Keratinocyte (primary cell): ENCODE measurements at regions not wholly inside any gene's neighbourhood (a gene's known extent, or its start where the extent isn't known, plus 50 kb on each side); places are given as distances from the start of the nearest gene placed in this dataset.

Experiments used
- DNase-seq: peaks from one replicate; pipeline ENCODE4 v3.0.0-alpha.2; 2011; ENCODE audit warnings: low read depth, missing footprints, low spot score
- FAIRE-seq: peaks from 2 replicates; lab custom pipeline; 2011; peaks lifted over from hg19 to GRCh38; lab: Jason Lieb, UNC
- H2AFZ ChIP-seq: 2 replicates; pipeline ENCODE4 v1.6.0; 2012; ENCODE audit warnings: low read length, control low read depth, inconsistent platforms; ENCODE audit not compliant: control insufficient read depth
- H3K27ac ChIP-seq: 2 replicates; pipeline ENCODE4 v1.5.1; 2011; ENCODE audit warnings: low read length; ENCODE audit not compliant: control insufficient read depth, insufficient read depth
- H3K27me3 ChIP-seq: 3 replicates; pipeline ENCODE4 v1.6.0; 2011; ENCODE audit warnings: low read length; ENCODE audit not compliant: control insufficient read depth, insufficient read depth; ENCODE audit errors: extremely low read depth
- H3K36me3 ChIP-seq, 2 experiments: 2 replicates in 1 of 2; 3 replicates in 1 of 2; pipeline ENCODE4 v1.5.1; 2011; ENCODE audit warnings: low read length in 2 of 2, mild to moderate bottlenecking in 1 of 2; ENCODE audit not compliant: control insufficient read depth in 2 of 2, insufficient read depth in 2 of 2; ENCODE audit errors: extremely low read depth in 1 of 2
- H3K4me1 ChIP-seq: 3 replicates; pipeline ENCODE4 v1.5.1; 2011; ENCODE audit warnings: low read length; ENCODE audit not compliant: control insufficient read depth, insufficient read depth; ENCODE audit errors: extremely low read depth
- H3K4me2 ChIP-seq: 3 replicates; pipeline ENCODE4 v1.6.0; 2011; ENCODE audit warnings: low read depth, low read length; ENCODE audit not compliant: control insufficient read depth, insufficient read depth; ENCODE audit errors: extremely low read depth
- H3K4me3 ChIP-seq, 3 experiments: fragments of 200-600 bp in 1 of 3; sonication (generic) in 1 of 3; 2 replicates in 2 of 3; 3 replicates in 1 of 3; pipeline ENCODE4 v1.5.1; 2011 to 2016; ENCODE audit warnings: low read length in 3 of 3, mild to moderate bottlenecking in 3 of 3, control low read depth in 2 of 3, inconsistent platforms in 1 of 3, low read depth in 1 of 3, mixed read lengths in 1 of 3, mixed run types in 1 of 3, moderate library complexity in 1 of 3; ENCODE audit not compliant: control insufficient read depth in 2 of 3, insufficient read depth in 2 of 3; ENCODE audit errors: extremely low read depth in 1 of 3
- H3K79me2 ChIP-seq: 2 replicates; pipeline ENCODE4 v1.6.0; 2012; ENCODE audit warnings: low read length; ENCODE audit not compliant: control insufficient read depth, insufficient read depth
- H3K9ac ChIP-seq: 3 replicates; pipeline ENCODE4 v1.6.0; 2011; ENCODE audit warnings: low read length; ENCODE audit not compliant: control insufficient read depth, insufficient read depth; ENCODE audit errors: extremely low read depth
- H3K9me1 ChIP-seq: 3 replicates; pipeline ENCODE4 v1.6.0; 2011; ENCODE audit warnings: low read length; ENCODE audit not compliant: control insufficient read depth, insufficient read depth; ENCODE audit errors: extremely low read depth
- H3K9me3 ChIP-seq: 2 replicates; pipeline ENCODE4 v1.5.1; 2012; ENCODE audit warnings: low read depth, low read length; ENCODE audit not compliant: control insufficient read depth
- H4K20me1 ChIP-seq: 3 replicates; pipeline ENCODE4 v1.6.0; 2011; ENCODE audit warnings: low read length; ENCODE audit not compliant: control insufficient read depth, insufficient read depth; ENCODE audit errors: extremely low read depth
- EZH2 ChIP-seq: IDR thresholded peaks from one replicate; pipeline ENCODE4 v1.6.1; 2012; ENCODE audit warnings: inconsistent platforms, mild to moderate bottlenecking, low read length, moderate library complexity
- dilution Hi-C: fragments of 300-500 bp; cut with MboI; formaldehyde crosslinking; loops from one replicate; pipeline ENCODE4 v1.7.0; 2020; ENCODE audit warnings: low sequenced_read_pairs; ENCODE audit not compliant: extremely low pct_ligation_motif_present
- TF ChIP-seq, protein P1 (sequence below), 3 experiments: IDR thresholded peaks in 1 of 3; conservative IDR thresholded peaks in 1 of 3; optimal IDR thresholded peaks in 1 of 3; 2 replicates in 2 of 3; 3 replicates in 1 of 3; pipeline versions ENCODE3 to v1.5.1; 2011; ENCODE audit warnings: low read length in 3 of 3, mild to moderate bottlenecking in 3 of 3, moderate library complexity in 2 of 3, control low read depth in 1 of 3, inconsistent platforms in 1 of 3; ENCODE audit not compliant: insufficient read depth in 2 of 3; ENCODE audit errors: extremely low read depth in 1 of 3

DNA sequence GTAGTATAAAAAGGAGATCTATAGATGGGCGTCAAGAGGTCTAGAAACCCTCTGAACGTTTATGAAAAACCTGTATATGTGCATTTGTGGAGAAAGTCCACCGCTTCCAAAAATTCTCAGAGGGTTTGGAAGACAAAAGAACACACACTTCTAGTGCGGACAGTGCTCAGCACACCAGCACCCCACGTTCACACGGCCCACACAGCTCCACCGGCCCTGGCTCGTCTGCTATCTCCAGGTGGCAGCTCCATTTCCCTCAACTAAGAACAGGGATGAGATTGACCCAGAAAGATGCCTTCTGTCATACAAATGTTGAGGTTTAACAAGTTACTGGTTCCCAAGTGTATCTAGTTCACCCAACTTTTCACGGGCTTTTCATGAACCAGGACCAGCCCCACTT, 255.1 kb downstream of the NR2F1-AS1 start:
- no peak for TF ChIP-seq EZH2
- TF ChIP-seq, protein P1, sequence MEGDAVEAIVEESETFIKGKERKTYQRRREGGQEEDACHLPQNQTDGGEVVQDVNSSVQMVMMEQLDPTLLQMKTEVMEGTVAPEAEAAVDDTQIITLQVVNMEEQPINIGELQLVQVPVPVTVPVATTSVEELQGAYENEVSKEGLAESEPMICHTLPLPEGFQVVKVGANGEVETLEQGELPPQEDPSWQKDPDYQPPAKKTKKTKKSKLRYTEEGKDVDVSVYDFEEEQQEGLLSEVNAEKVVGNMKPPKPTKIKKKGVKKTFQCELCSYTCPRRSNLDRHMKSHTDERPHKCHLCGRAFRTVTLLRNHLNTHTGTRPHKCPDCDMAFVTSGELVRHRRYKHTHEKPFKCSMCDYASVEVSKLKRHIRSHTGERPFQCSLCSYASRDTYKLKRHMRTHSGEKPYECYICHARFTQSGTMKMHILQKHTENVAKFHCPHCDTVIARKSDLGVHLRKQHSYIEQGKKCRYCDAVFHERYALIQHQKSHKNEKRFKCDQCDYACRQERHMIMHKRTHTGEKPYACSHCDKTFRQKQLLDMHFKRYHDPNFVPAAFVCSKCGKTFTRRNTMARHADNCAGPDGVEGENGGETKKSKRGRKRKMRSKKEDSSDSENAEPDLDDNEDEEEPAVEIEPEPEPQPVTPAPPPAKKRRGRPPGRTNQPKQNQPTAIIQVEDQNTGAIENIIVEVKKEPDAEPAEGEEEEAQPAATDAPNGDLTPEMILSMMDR (optimal IDR thresholded peaks at IDR 0.05 in 1 of 3, IDR thresholded peaks at IDR 0.05 in 1 of 3, conservative IDR thresholded peaks at IDR 0.05 in 1 of 3; ENCODE audit: extremely low read depth in 1 of 3, insufficient read depth in 2 of 3, low read length in 3 of 3), result no peak
- dilution Hi-C loops, result no loop called here
- no peaks in the 10 kb centered on the region for H3K9me1 ChIP-seq
- no peaks in the 10 kb centered on the region for H4K20me1 ChIP-seq
- peaks cover 17% of the 10 kb centered on the region for H3K4me1 ChIP-seq
- no peak overlapping the region for H3K4me2 ChIP-seq
- H3K36me3 ChIP-seq, result no peaks in the 10 kb centered on the region
- no peak overlapping the region for H3K4me3 ChIP-seq
- H2AFZ ChIP-seq, result no peak overlapping the region
- DNase-seq, result no peak
- FAIRE-seq, result no peak
- no peaks in the 10 kb centered on the region for H3K9me3 ChIP-seq
- H3K27ac ChIP-seq, result no peak overlapping the region
- no peaks in the 10 kb centered on the region for H3K79me2 ChIP-seq
- no peaks in the 10 kb centered on the region for H3K27me3 ChIP-seq
- no peak overlapping the region for H3K9ac ChIP-seq

DNA sequence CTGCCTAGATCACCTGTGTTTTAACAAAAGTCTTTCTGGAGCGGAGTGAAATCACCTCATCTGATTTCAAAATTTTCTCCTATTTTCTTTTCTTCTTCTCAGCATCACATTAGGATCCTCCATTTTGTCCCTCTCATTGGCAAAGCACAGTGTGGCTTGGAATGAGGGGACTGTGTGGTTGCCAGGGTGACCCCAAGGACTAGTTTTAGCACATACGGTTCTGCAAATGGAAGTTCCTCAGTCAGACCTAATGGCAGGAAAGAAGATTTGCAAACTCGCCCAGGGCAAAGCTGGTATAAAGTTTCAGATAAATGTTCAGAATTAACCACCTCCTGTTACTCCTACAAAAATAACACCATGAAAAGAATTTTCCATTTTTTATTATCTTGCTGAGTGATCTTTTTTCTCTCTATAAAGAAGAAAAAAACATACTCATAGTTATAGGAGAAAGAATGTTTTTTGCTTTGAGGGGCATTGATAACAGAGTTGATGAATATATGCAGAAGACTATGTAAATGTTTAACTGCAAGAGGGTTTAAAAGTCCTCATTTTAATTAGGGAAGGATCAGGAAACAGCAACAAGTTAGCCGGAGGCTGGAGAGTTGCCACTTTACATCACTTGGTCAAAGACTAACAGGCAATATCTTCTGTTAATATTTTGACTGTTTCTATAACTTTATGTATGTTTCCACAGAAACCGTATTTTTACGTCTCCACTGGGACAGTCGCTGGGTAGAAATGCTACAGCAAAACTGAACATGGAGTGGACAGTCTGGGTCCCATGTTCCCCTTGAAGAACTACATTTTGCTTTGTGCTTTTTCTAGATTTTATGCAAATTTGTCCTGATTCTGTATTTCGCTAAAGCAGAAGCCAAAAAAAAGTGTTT, 257.8 kb downstream of the NR2F1-AS1 start:
- no peak overlapping the region for H3K27ac ChIP-seq
- TF ChIP-seq, protein P1 (optimal IDR thresholded peaks at IDR 0.05 in 1 of 3, IDR thresholded peaks at IDR 0.05 in 1 of 3, conservative IDR thresholded peaks at IDR 0.05 in 1 of 3; ENCODE audit: extremely low read depth in 1 of 3, insufficient read depth in 2 of 3, low read length in 3 of 3), result no peak
- no peak for TF ChIP-seq EZH2
- no peaks in the 10 kb centered on the region for H3K36me3 ChIP-seq
- H3K9me1 ChIP-seq, result no peaks in the 10 kb centered on the region
- H3K9me3 ChIP-seq, result no peaks in the 10 kb centered on the region
- no peaks in the 10 kb centered on the region for H4K20me1 ChIP-seq
- dilution Hi-C loops, result no loop called here
- no peak for DNase-seq
- H3K9ac ChIP-seq, result no peak overlapping the region
- H3K4me2 ChIP-seq, result no peak overlapping the region
- H3K27me3 ChIP-seq, result no peaks in the 10 kb centered on the region
- no peak for FAIRE-seq
- H2AFZ ChIP-seq, result no peak overlapping the region
- H3K4me1 ChIP-seq, result no peaks in the 10 kb centered on the region
- no peak overlapping the region for H3K4me3 ChIP-seq
- H3K79me2 ChIP-seq, result no peaks in the 10 kb centered on the region
